HCT116 (cell line): ENCODE measurements at regions not wholly inside any gene's neighbourhood (a gene's known extent, or its start where the extent isn't known, plus 50 kb on each side); places are given as distances from the start of the nearest gene placed in this dataset.

Source experiments
- ATAC-seq: fragments of 200-7000 bp; cut with Tn5 transposase; 2 replicates; pipeline ENCODE4 v1.9.1; 2020; ENCODE audit warnings: mild to moderate bottlenecking, moderate library complexity
- BruUV-seq: library from RNA; stranded (reverse); fragments of 400-500 nt; replicated peaks from 2 replicates; lab custom pipeline; 2021; lab: Mats Ljungman, UMichigan
- CTCF ChIA-PET: fragments of 300-600 bp; sonication (Branson Sonifier 250); formaldehyde crosslinking; loops from one replicate; lab custom pipeline; 2021; ENCODE audit warnings: antibody characterized with exemption; lab: Charles Lee
- POLR2A ChIA-PET: fragments of 300-600, 350-600 bp; sonication (Branson Sonifier 250); formaldehyde crosslinking; loops from one replicate; lab custom pipeline; 2021; ENCODE audit warnings: antibody characterized with exemption; lab: Charles Lee
- RAD21 ChIA-PET, 2 experiments: fragments of 300-600 bp; sonication (Branson Sonifier 250); formaldehyde crosslinking; loops; one replicate each; lab custom pipeline; 2023; ENCODE audit warnings: low total read pairs in 2 of 2; ENCODE audit not compliant: uncharacterized antibody in 2 of 2, unreplicated experiment in 2 of 2, low non-redundant PET in 1 of 2; lab: Charles Lee
- DNase-seq: peaks from one replicate; pipeline ENCODE4 v3.0.0-alpha.2; 2010; ENCODE audit warnings: low read depth, low spot score
- H2AFZ ChIP-seq: fragments of 200-600 bp; shearing (Covaris generic), sonication (generic); 2 replicates; pipeline ENCODE4 v1.6.1; 2017; ENCODE audit warnings: low read depth, mixed run types, mixed read lengths, antibody characterized with exemption, low read length; ENCODE audit not compliant: poor library complexity, severe bottlenecking
- H3K27ac ChIP-seq: 2 replicates; pipeline ENCODE4 v1.5.1; 2012; ENCODE audit warnings: low read depth, low read length
- H3K27me3 ChIP-seq: fragments of 200-600 bp; sonication (generic); 2 replicates; pipeline ENCODE4 v1.6.1; 2016; ENCODE audit warnings: mixed run types, low read length, mixed read lengths; ENCODE audit not compliant: insufficient read depth
- H3K36me3 ChIP-seq, 2 experiments: fragments of 200-500 bp in 1 of 2; fragments of 200-600 bp in 1 of 2; sonication (Bioruptor generic) in 1 of 2; sonication (generic) in 1 of 2; 2 replicates each; pipeline versions ENCODE4 v1.5.1 to v1.6.1; 2014 to 2016; ENCODE audit warnings: low read length in 2 of 2, inconsistent platforms in 1 of 2, mixed read lengths in 1 of 2, mixed run types in 1 of 2; ENCODE audit not compliant: insufficient read depth in 2 of 2, control insufficient read depth in 1 of 2
- H3K4me1 ChIP-seq, 2 experiments: fragments of 200-600 bp in 1 of 2; sonication (generic) in 1 of 2; 2 replicates each; pipeline versions ENCODE4 v1.5.1 to v1.6.1; 2012 to 2017; ENCODE audit warnings: low read length in 2 of 2, inconsistent platforms in 1 of 2, mild to moderate bottlenecking in 1 of 2, mixed read lengths in 1 of 2, mixed run types in 1 of 2, moderate library complexity in 1 of 2; ENCODE audit not compliant: insufficient read depth in 2 of 2, control insufficient read depth in 1 of 2
- H3K4me2 ChIP-seq: fragments of 200-600 bp; sonication (generic); 2 replicates; pipeline ENCODE4 v1.6.1; 2017; ENCODE audit warnings: mixed run types, low read length, mixed read lengths
- H3K4me3 ChIP-seq, 2 experiments: fragments of 200-600 bp in 1 of 2; sonication (generic) in 1 of 2; replicated peaks in 1 of 2; 2 replicates each; pipeline ENCODE4 v1.5.1; 2011 to 2016; ENCODE audit warnings: low read length in 2 of 2, control low read depth in 1 of 2, low read depth in 1 of 2, mild to moderate bottlenecking in 1 of 2, mixed read lengths in 1 of 2, mixed run types in 1 of 2
- H3K79me2 ChIP-seq: fragments of 200-600 bp; sonication (generic); 2 replicates; pipeline ENCODE4 v1.6.1; 2017; ENCODE audit warnings: mild to moderate bottlenecking, mixed run types, low read length, moderate library complexity, mixed read lengths; ENCODE audit not compliant: insufficient read depth
- H3K9ac ChIP-seq: fragments of 200-600 bp; sonication (generic); 2 replicates; pipeline ENCODE4 v1.6.1; 2016; ENCODE audit warnings: low read length, mixed read lengths
- H3K9me2 ChIP-seq: fragments of 200-600 bp; sonication (generic), shearing (Covaris generic); 2 replicates; pipeline ENCODE4 v1.6.1; 2017; ENCODE audit warnings: mixed run types, mild to moderate bottlenecking, moderate library complexity; ENCODE audit not compliant: insufficient read depth
- H3K9me3 ChIP-seq, 2 experiments: fragments of 200-500 bp in 1 of 2; fragments of 200-600 bp in 1 of 2; sonication (Bioruptor generic) in 1 of 2; sonication (generic) in 1 of 2; 2 replicates each; pipeline ENCODE4 v1.6.1; 2014 to 2017; ENCODE audit warnings: low read length in 2 of 2, mixed read lengths in 2 of 2, inconsistent platforms in 1 of 2, low read depth in 1 of 2, mild to moderate bottlenecking in 1 of 2, mixed run types in 1 of 2, moderate library complexity in 1 of 2; ENCODE audit not compliant: control insufficient read depth in 1 of 2, insufficient read depth in 1 of 2
- H4K20me1 ChIP-seq: fragments of 200-600 bp; sonication (generic), shearing (Covaris generic); 2 replicates; pipeline ENCODE4 v1.6.1; 2017; ENCODE audit warnings: mixed run types, mild to moderate bottlenecking, moderate library complexity; ENCODE audit not compliant: insufficient read depth
- ATF3 ChIP-seq: IDR thresholded peaks from 2 replicates; pipeline ENCODE4 v1.6.1; 2012
- CBX3 ChIP-seq: IDR thresholded peaks from 2 replicates; pipeline ENCODE4 v1.6.1; 2012; ENCODE audit warnings: low read depth
- EGR1 ChIP-seq: IDR thresholded peaks from 2 replicates; pipeline ENCODE4 v1.6.1; 2012; ENCODE audit warnings: low read depth
- ELF1 ChIP-seq: IDR thresholded peaks from 2 replicates; pipeline ENCODE4 v1.6.1; 2012; ENCODE audit warnings: low read depth, borderline replicate concordance
- EZH2 ChIP-seq: fragments of 200-600 bp; sonication (generic); IDR thresholded peaks from 2 replicates; pipeline ENCODE4 v1.6.1; 2017; ENCODE audit warnings: antibody characterized with exemption, mixed run types
- JUND ChIP-seq: IDR thresholded peaks from 2 replicates; pipeline ENCODE4 v1.6.1; 2012
- MAX ChIP-seq: IDR thresholded peaks from 2 replicates; pipeline ENCODE4 v1.6.1; 2012
- RAD21 ChIP-seq: IDR thresholded peaks from 2 replicates; pipeline ENCODE4 v1.6.1; 2012; ENCODE audit warnings: low read depth, mild to moderate bottlenecking
- SIN3A ChIP-seq: IDR thresholded peaks from 2 replicates; pipeline ENCODE4 v1.6.1; 2012; ENCODE audit warnings: low read depth
- SRF ChIP-seq: IDR thresholded peaks from 2 replicates; pipeline ENCODE4 v1.6.1; 2012; ENCODE audit warnings: low read depth
- ZBTB33 ChIP-seq: IDR thresholded peaks from 2 replicates; pipeline ENCODE4 v1.6.1; 2011; ENCODE audit warnings: mild to moderate bottlenecking, low read length, moderate library complexity; ENCODE audit not compliant: insufficient replicate concordance; ENCODE audit errors: extremely low read depth
- ZFX ChIP-seq: fragments of 450-650 bp; IDR thresholded peaks from 2 replicates; pipeline ENCODE4 v1.6.1; 2017
- ZNF274 ChIP-seq: fragments of 200-500 bp; sonication (Bioruptor generic); IDR thresholded peaks from 2 replicates; pipeline ENCODE4 v1.6.1; 2014; ENCODE audit warnings: mild to moderate bottlenecking, low read depth, low read length, inconsistent platforms
- intact Hi-C: fragments of 100-400 bp; cut with micrococcal nuclease; formaldehyde crosslinking; loops from 2 replicates; pipeline ENCODE4 v1.10.0; 2022

- Histone ChIP-seq H3K4me2 (no peak overlapping the region), H3K27ac (no peak overlapping the region), H2AFZ (no peak overlapping the region), H3K9me2 (no peaks in the 10 kb centered on the region), H3K9me3 (no peaks in the 10 kb centered on the region), H3K27me3 (peaks cover 14% of the 10 kb centered on the region; the same call in 1 of the 2 replicates), H3K9ac (no peak overlapping the region), H4K20me1 (no peaks in the 10 kb centered on the region), H3K36me3 (no peaks in the 10 kb centered on the region), H3K79me2 (no peaks in the 10 kb centered on the region), H3K4me1 (no peaks in the 10 kb centered on the region), H3K4me3 (no peak overlapping the region)
- no TSS peak for BruUV-seq
- ATAC-seq (no peak), DNase-seq (no peak)
- TF ChIP-seq ZNF274 (no peak), ZBTB33 (no peak), SIN3A (no peak), CBX3 (no peak), JUND (no peak), EZH2 (no peak), EGR1 (no peak), ZFX (no peak), ELF1 (no peak), SRF (no peak), ATF3 (no peak), RAD21 (no peak), MAX (no peak)
- CTCF ChIA-PET = no interaction called here
- intact Hi-C loops = no loop called here
- RAD21 ChIA-PET = no interaction called here
- POLR2A ChIA-PET = no interaction called here
These were observed 137.4 kb upstream of the SATB1 start for GRCh38 chr3:18562364-18563154.
